Gastroesophageal sphincter (tissue), 3 donors: ENCODE measurements at regions not wholly inside any gene's neighbourhood (a gene's known extent, or its start where the extent isn't known, plus 50 kb on each side); places are given as distances from the start of the nearest gene placed in this dataset.

Source experiments
- EP300 ChIP-seq: sonication (generic); formaldehyde crosslinking; IDR thresholded peaks from one replicate; pipeline ENCODE4 v1.6.1; 2017; ENCODE audit warnings: antibody characterized with exemption, mild to moderate bottlenecking
- POLR2AphosphoS5 ChIP-seq: sonication (generic); formaldehyde crosslinking; IDR thresholded peaks from one replicate; pipeline ENCODE4 v1.6.1; 2017; ENCODE audit warnings: antibody characterized with exemption
- TF ChIP-seq, protein P1 (sequence below), 4 experiments: fragments of 200-600 bp in 2 of 4; fragments of 450-650 bp in 2 of 4; sonication (generic) in 1 of 4; IDR thresholded peaks; one replicate each; pipeline ENCODE4 v1.5.1; 2017 to 2019; ENCODE audit warnings: antibody characterized with exemption in 4 of 4, mild to moderate bottlenecking in 2 of 4, moderate library complexity in 2 of 4

DNA sequence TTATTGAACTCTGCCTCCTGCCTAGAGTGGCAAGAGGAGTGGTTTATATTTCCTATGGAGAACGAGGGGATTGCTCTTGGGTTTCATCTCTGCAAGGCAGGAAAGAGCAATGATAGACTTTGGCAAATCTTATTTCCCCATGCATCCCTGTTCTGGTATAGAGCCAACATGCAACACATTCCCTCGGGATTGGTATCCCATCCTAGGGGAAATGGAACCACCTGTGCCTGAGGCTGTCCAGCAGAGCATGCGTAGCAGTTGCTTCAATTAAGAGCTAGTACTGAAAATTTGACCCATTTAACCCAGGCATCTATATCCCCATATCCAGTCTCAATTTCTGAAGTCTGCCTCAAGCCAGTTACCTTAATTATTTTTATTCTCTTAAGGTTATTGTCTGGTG is 205.3 kb downstream of the KCNS3 start:
- TF ChIP-seq, protein P1, sequence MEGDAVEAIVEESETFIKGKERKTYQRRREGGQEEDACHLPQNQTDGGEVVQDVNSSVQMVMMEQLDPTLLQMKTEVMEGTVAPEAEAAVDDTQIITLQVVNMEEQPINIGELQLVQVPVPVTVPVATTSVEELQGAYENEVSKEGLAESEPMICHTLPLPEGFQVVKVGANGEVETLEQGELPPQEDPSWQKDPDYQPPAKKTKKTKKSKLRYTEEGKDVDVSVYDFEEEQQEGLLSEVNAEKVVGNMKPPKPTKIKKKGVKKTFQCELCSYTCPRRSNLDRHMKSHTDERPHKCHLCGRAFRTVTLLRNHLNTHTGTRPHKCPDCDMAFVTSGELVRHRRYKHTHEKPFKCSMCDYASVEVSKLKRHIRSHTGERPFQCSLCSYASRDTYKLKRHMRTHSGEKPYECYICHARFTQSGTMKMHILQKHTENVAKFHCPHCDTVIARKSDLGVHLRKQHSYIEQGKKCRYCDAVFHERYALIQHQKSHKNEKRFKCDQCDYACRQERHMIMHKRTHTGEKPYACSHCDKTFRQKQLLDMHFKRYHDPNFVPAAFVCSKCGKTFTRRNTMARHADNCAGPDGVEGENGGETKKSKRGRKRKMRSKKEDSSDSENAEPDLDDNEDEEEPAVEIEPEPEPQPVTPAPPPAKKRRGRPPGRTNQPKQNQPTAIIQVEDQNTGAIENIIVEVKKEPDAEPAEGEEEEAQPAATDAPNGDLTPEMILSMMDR (IDR thresholded peaks at IDR 0.05) = no peak
- no peak for TF ChIP-seq POLR2AphosphoS5
- no peak for TF ChIP-seq EP300
